Progenitor cell of endocrine pancreas (in vitro differentiated cells): ENCODE measurements at regions not wholly inside any gene's neighbourhood (a gene's known extent, or its start where the extent isn't known, plus 50 kb on each side); places are given as distances from the start of the nearest gene placed in this dataset.

ENCODE experiments used
- DNase-seq: peaks from one replicate; pipeline ENCODE4 v3.0.0; 2021; ENCODE audit warnings: low spot score; ENCODE audit not compliant: unreplicated experiment
- H3K27ac Mint-ChIP-seq: 2 replicates; pipeline ENCODE4 v1.8.0; 2021; ENCODE audit warnings: mild to moderate bottlenecking, moderate library complexity, mixed read lengths
- H3K27me3 Mint-ChIP-seq: 2 replicates; pipeline ENCODE4 v1.8.0; 2021; ENCODE audit warnings: mixed read lengths
- H3K36me3 Mint-ChIP-seq: 2 replicates; pipeline ENCODE4 v1.8.0; 2022; ENCODE audit warnings: mixed read lengths; ENCODE audit not compliant: insufficient read depth
- H3K4me1 Mint-ChIP-seq: 2 replicates; pipeline ENCODE4 v1.8.0; 2021; ENCODE audit warnings: low read depth, mixed read lengths
- H3K4me3 Mint-ChIP-seq: 2 replicates; pipeline ENCODE4 v1.8.0; 2021; ENCODE audit warnings: low read depth, mild to moderate bottlenecking, moderate library complexity, mixed read lengths
- H3K9me3 Mint-ChIP-seq: 2 replicates; pipeline ENCODE4 v1.8.0; 2021; ENCODE audit warnings: low read depth, mixed read lengths
- CTCF ChIP-seq: fragments of 200-600 bp; sonication (generic); IDR thresholded peaks from one replicate; pipeline ENCODE4 v1.5.0; 2021; ENCODE audit warnings: antibody characterized with exemption, mild to moderate bottlenecking; ENCODE audit not compliant: unreplicated experiment

- H3K4me3 Mint-ChIP-seq = no peak overlapping the region
- no peak for DNase-seq
- no peaks in the 10 kb centered on the region for H3K4me1 Mint-ChIP-seq
- H3K9me3 Mint-ChIP-seq = no peaks in the 10 kb centered on the region
- TF ChIP-seq CTCF = no peak
- no peak overlapping the region for H3K27ac Mint-ChIP-seq
- no peaks in the 10 kb centered on the region for H3K36me3 Mint-ChIP-seq
- H3K27me3 Mint-ChIP-seq = peaks cover 6% of the 10 kb centered on the region
These were observed 997.5 kb downstream of the TBC1D22A start for GRCh38 chr22:47759909-47760308.

- H3K9me3 Mint-ChIP-seq = no peaks in the 10 kb centered on the region
- no peak for DNase-seq
- no peak overlapping the region for H3K27ac Mint-ChIP-seq
- peaks cover 6% of the 10 kb centered on the region for H3K27me3 Mint-ChIP-seq
- no peak overlapping the region for H3K4me3 Mint-ChIP-seq
- no peak for TF ChIP-seq CTCF
- no peaks in the 10 kb centered on the region for H3K36me3 Mint-ChIP-seq
- no peaks in the 10 kb centered on the region for H3K4me1 Mint-ChIP-seq
These were observed 995.3 kb downstream of the TBC1D22A start for GRCh38 chr22:47757741-47758140.

GRCh38 chr22:47750086-47750485, 987.6 kb downstream of the TBC1D22A start:
- H3K4me1 Mint-ChIP-seq = no peaks in the 10 kb centered on the region
- TF ChIP-seq CTCF = no peak

GRCh38 chr22:47748957-47749356, 986.5 kb downstream of the TBC1D22A start:
- no peak for TF ChIP-seq CTCF
- no peak overlapping the region for H3K27ac Mint-ChIP-seq
- no peaks in the 10 kb centered on the region for H3K36me3 Mint-ChIP-seq
- no peak overlapping the region for H3K4me3 Mint-ChIP-seq
- peaks cover 7% of the 10 kb centered on the region for H3K27me3 Mint-ChIP-seq
- H3K9me3 Mint-ChIP-seq = no peaks in the 10 kb centered on the region
- H3K4me1 Mint-ChIP-seq = no peaks in the 10 kb centered on the region
- no peak for DNase-seq

More at GRCh38 chr22:47750086-47750485, 987.6 kb downstream of the TBC1D22A start:
- no peak overlapping the region for H3K4me3 Mint-ChIP-seq
- H3K9me3 Mint-ChIP-seq = no peaks in the 10 kb centered on the region
- H3K27me3 Mint-ChIP-seq = peaks cover 7% of the 10 kb centered on the region
- no peaks in the 10 kb centered on the region for H3K36me3 Mint-ChIP-seq
- H3K27ac Mint-ChIP-seq = no peak overlapping the region
- DNase-seq = no peak

- no peak overlapping the region for H3K4me3 Mint-ChIP-seq
- no peak for TF ChIP-seq CTCF
- no peaks in the 10 kb centered on the region for H3K4me1 Mint-ChIP-seq
- no peaks in the 10 kb centered on the region for H3K36me3 Mint-ChIP-seq
- H3K27me3 Mint-ChIP-seq = peaks cover 7% of the 10 kb centered on the region
- H3K9me3 Mint-ChIP-seq = no peaks in the 10 kb centered on the region
- no peak overlapping the region for H3K27ac Mint-ChIP-seq
- no peak for DNase-seq
These were observed 985.8 kb downstream of the TBC1D22A start for GRCh38 chr22:47748271-47748670.
